ENCODE measurements at regions not wholly inside any gene's neighbourhood (a gene's known extent, or its start where the extent isn't known, plus 50 kb on each side); places are given as distances from the start of the nearest gene placed in this dataset.
"Not testable (repeated sequence)": the region's sequence is repeated elsewhere in the genome, so short reads cannot be mapped to it uniquely, and the experiment has no call there.

- DNase-seq, result no peak
These were observed 264.1 kb downstream of the CBLL2 start for GRCh38 chrX:22536746-22537304.

DNA sequence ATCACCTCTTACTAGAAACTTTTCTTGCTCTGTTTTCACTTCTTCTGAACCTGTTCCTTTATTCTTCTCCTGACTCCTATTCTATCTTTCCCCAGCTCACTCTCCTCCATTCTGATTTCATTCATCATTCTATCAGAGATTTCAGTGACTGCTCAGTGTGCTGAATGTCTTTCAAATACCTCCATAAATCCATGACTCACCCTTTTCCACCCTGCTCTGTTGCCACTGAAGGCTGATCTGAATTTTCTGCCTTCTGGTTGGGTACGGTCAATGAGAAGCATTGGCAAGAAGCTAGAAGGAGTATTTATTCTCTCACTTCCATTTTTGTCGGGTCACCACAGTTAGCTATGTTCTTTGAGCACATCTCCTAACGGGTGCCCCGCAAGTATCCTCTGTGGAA is 265.9 kb downstream of the CBLL2 start:
- DNase-seq, result no peak

GRCh38 chrX:22541926-22542325 is 269.2 kb downstream of the CBLL2 start:
- DNase-seq, result no peak

DNA sequence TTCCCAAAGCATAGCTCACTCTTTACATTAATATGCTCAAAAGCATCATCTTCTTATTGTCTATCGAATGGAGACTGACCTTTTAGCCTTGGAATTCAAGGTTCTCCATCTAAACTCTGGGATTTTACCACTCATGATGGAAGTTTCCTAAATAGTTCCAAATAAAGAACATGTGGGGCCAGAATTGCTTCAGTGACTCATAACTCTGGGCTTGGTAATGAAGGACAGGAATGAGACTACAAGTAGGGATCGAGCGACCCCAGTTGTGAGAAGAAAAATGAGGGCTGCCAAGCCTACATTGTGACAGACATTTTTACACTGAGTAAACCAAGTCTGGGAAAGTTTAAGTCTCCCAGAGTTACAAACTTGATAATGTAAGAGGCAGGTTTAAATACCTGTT is 269.9 kb downstream of the CBLL2 start:
- no peak for DNase-seq

DNA sequence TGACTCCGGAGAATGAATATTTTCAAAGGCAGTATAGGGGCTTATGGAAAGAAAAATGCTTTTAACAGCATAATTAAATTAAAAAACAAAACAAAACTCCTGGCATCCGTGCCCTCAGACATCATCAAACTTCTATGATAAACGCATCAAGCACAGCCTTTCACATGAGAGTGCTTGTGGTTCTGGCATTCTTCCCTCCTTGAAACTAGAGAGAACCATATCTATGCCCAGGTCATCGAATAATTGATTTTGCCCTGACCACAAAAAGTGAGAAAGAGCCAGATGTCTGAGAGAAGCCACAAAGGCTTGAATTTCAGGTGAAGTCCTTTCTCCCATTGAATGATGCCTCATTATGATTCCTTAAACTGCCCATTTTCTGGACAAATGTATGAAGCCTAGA is 286.8 kb downstream of the CBLL2 start:
- DNase-seq, result no peak

- no peak for DNase-seq
These were observed 302.6 kb downstream of the CBLL2 start for GRCh38 chrX:22575161-22575845.

DNA sequence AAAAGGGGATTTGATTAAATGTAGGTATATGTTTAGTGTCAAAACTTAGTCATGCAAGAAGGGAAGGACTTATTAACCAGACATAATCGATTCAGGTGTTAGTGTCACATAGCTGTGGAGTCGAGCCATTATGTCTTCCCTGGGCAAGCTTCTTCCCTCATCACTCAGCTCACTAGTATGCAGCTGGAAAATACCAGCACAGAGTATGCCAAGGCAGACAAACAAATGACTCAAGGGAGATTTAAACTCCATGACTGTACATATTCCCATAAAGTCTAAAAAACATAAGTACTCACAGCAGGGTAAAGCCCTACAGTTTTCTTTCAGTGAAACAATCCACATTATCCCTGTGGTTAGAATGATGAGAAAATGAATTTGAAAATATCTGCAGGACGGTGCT is 304.5 kb downstream of the CBLL2 start:
- no peak for DNase-seq

DNA sequence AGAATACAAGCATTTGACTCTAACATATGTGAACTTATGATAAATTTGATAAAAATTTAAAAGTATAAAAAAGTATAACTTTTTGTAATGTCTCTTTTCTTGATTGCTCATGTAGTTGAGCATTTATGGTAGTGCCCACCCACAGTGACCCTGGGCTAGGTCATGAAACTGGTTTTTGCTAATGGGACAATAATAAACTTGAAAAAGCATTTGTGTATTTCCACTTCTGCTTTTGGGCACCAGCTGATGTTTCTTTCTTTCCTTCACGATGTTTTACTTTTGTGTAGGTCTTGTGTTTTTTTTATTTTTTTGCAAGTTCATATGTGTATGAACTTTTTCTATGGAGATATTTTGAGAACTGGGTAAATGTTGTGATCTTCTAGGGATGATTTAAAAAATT is 313.1 kb downstream of the CBLL2 start:
- no peak for DNase-seq

DNA sequence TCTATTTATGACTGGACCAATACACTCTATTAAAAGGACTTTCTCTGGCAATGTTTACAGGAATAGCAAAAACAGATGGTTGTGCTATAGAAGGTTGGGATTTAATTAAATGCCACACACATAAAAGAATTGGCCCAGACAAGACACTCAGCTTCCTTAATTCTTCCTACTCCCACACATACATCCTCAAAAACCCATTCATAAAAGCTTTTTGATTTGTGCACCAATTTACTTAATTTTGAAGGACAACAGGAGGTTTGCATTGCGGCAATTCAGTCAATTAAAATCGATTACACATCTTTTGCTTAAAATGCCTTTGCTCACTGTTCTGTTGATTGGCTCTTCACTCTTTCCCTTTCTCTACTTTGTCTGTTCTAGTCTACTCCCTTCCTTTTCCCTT is 317.1 kb downstream of the CBLL2 start:
- DNase-seq, result no peak

DNA sequence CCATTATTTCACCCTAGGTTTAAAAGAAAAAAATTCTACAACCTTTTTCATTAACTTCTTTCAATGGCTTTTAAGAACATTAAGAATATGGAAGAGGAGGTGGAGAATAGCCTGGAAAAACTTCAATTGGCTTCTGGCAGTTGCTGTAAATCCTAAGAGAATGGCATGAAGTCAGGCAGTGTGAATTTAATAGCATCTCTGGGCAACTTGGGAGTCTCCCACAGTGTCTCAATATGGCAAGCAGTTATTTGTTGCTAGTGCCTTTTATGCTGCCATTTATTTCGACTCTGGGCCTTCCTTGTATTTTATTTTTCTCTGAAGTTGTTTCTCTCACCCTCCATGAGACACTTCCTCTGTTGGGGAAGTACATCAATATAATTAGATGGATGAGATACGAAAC is 322.1 kb downstream of the CBLL2 start:
- DNase-seq, result no peak

DNA sequence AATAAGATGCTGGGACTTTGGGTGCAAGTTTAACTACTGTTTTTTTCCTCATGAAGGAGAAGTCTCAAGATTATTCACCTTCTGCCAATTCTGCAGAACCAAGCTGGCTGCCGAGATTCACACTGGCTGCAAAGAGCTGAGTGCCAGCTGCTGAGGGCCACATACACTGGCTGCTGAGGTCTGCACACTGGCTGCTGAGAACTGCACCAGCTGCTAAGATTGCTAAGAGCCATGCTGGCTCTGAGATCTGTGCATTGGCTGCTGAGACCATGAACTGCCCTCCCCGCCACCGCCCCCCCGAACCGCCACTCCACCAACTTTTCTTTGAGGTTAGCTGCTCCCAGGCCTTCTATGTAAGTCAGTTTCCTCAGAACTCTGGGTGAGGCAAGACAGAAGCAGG is 330.3 kb downstream of the CBLL2 start:
- no peak for DNase-seq

- not testable (repeated sequence) for DNase-seq
These were observed 336.7 kb downstream of the CBLL2 start for GRCh38 chrX:22609452-22609851.

- DNase-seq, result no peak
These were observed 344.2 kb downstream of the CBLL2 start for GRCh38 chrX:22616867-22617266.

- DNase-seq, result no peak
These were observed 354.9 kb downstream of the CBLL2 start for GRCh38 chrX:22627576-22627975.

- no peak for DNase-seq
These were observed 355.6 kb downstream of the CBLL2 start for GRCh38 chrX:22628275-22628674.

DNA sequence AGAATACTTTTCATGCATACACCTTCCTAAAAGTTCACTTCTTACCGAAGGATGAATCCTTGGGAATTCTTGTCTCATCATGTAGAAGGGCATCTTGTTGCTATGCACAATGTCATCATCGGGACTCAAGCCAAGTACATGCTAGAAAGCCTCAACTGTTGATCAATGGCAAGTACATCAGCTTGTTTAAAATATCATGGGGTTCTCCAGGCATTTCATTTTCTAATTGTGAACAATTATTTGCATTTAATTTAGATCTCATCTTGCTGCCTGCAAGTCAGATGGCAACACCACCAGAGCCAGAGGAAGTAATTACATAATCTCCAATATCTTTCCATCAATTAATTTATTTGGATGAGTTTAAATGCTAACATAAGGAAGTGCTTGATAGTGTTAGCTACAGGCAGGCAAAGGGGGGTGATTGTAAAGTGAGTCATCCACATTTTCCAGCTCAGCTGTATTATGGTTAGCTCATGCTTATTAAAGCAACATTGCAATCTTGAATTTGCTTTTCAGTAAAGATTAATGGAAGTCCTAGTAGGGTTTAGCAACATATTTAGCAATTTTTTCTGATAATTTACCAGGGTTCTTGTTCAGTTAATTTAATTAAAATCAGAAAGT is 356.5 kb downstream of the CBLL2 start:
- no peak for DNase-seq

DNA sequence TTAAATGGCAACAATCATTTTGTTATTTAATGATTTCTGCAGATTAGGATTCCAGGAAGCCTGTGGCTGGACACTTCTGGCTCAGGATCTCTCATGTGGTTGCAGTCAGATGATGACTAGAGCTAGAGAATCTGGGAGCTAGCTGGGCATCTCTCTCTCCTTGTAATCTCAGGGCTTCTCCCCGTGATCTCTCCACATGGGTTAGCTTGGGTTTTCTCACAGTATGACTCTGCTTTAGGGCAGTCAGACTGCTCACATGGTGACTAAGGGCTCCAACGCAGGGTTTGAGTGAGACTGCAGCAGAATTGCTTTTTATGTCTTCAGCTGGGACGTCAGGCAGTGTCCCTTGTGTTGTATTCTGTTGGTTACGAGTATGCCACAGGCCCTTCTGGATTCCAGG is 361.4 kb downstream of the CBLL2 start:
- no peak for DNase-seq

GRCh38 chrX:22634751-22635150 is 362.0 kb downstream of the CBLL2 start:
- no peak for DNase-seq

- DNase-seq, result no peak
These were observed 351.5 kb upstream of the DDX53 start for GRCh38 chrX:22648281-22648680.

DNA sequence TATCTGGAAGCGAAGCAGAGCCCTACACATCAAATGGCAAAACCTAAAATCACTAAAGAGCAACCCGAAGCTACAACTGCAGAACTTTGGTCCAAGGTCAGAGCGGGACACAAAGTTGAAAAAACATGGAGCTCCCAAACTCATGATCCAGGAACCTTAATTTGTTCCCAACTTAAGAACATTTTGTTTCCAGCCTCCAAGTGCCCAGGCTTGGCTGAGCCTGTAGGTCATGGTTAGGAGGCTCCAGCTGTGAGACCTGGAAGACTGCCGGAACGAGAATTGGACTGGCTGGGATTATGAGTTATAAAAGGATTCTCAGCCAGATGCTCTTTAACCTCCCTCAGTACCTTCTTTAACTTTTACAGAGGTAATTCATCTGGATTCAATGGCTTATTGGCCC is 349.1 kb upstream of the DDX53 start:
- no peak for DNase-seq

DNA sequence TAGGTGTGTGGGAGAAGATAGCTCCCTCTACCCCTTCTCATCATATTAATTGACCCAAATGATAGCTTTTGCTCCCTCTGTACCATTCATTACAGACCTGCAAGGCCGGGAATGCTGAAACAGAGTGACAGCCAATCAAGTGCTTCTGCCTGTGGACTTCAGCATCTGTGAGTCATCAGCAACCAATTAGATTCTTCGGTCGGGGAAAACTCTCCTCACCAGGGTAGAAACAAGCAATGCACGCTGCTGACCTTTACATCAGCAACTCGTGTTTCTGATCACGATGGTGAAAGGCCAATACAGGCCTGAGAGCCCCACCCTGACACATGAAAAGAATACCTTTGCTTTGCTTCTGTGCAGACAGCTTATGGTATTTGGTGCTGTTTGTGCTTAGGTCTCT is 347.2 kb upstream of the DDX53 start:
- DNase-seq, result no peak

DNA sequence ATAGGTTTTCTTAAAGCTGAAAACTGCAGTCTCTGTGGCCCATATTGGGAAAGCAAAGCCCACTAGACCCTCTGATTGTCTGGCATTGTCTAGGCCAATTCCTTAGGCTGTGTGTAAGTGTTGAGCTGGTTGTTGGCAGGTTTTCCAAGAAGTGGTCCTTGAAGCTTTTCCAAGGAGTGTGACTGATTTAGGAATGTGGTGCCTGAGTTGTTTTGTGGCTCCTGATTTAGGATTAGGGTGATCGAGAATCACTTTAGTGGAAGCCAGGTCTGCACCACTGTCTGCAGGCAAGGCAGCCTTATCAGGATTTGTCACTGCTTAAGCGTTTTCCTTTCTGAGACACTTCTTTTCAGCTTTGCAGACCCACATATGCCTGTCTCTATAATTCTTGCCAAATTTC is 339.0 kb upstream of the DDX53 start:
- DNase-seq, result no peak

- no peak for DNase-seq
These were observed 337.0 kb upstream of the DDX53 start for GRCh38 chrX:22662776-22663175.

DNA sequence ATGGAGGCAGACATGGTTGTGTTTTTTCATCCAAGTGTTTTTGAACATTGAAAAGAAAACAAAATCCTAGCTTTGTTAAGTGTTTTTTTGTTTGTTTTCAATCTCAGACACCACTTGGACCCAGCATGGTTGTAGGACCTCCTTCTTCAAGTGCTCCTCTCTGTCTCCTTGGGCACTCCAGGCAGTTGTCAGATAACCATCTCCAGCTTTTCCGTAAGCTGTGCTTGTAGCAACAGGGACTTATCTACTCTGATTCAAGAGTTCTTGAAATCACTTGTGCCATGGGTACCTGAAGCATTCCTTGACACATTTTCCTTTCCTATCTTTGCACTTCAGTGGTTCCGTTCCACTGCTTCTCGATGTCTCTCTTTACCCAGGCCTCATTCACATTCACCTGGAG is 334.9 kb upstream of the DDX53 start:
- DNase-seq, result no peak

DNA sequence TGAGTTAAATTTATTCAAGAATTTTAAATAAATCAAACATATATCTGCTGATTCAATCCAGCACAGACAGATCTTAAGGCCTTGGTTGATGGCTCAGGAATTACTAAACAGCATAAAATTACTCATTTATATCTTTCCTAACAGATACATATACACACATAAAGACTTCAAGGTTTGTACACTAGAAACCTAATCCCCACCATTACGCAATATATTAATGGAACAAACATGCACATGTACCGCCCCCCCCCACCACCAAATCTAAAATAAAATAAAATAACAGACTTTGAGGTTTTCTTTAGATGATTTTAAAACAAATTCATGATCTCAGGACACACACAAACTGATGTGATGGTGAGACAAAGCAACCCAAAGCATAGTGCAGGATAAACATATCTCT is 333.9 kb upstream of the DDX53 start:
- DNase-seq, result no peak
